HL-60 (cell line): ENCODE measurements at regions not wholly inside any gene's neighbourhood (a gene's known extent, or its start where the extent isn't known, plus 50 kb on each side); places are given as distances from the start of the nearest gene placed in this dataset.

Experiments used
- CTCF ChIP-seq: IDR thresholded peaks from one replicate; pipeline ENCODE4 v1.5.1; 2011; ENCODE audit warnings: low read length, control low read depth, inconsistent platforms; ENCODE audit not compliant: insufficient read depth
- POLR2AphosphoS5 ChIP-seq: IDR thresholded peaks from 2 replicates; pipeline ENCODE4 v1.6.1; 2012; ENCODE audit warnings: low read depth
- TF ChIP-seq, protein P1 (sequence below): IDR thresholded peaks from 2 replicates; pipeline ENCODE4 v1.6.1; 2012; ENCODE audit warnings: low read depth; ENCODE audit not compliant: insufficient replicate concordance

DNA sequence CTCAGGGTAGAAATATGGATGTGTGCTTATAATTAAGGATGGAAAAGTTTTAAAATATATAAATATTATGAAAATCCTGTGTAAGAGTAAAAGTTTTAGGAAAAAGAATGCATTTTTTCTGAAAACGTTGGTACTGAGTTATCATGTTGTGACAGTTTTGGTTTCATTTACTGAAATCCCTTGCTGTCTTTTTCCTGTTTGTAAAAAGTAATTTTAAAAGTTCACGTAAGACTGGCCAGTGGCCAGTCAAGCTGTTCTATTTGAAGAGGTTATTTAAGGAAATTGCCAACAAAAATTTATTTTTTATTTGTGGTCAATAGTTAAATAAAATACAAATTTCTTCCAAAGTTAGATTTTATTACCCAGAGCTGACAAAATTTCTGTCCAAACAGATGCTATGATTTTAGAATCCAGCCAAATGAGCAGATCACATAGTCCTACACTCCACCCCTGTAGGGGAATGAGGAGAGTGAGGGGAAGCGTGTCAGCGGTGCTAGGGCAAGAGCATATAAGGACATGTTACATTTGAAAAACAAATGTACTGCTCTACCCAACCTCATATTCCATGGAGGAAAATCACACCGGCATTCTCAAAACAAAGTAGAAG is 297.8 kb upstream of the TFPI start:
- TF ChIP-seq CTCF (no peak), POLR2AphosphoS5 (no peak)
- TF ChIP-seq, protein P1, sequence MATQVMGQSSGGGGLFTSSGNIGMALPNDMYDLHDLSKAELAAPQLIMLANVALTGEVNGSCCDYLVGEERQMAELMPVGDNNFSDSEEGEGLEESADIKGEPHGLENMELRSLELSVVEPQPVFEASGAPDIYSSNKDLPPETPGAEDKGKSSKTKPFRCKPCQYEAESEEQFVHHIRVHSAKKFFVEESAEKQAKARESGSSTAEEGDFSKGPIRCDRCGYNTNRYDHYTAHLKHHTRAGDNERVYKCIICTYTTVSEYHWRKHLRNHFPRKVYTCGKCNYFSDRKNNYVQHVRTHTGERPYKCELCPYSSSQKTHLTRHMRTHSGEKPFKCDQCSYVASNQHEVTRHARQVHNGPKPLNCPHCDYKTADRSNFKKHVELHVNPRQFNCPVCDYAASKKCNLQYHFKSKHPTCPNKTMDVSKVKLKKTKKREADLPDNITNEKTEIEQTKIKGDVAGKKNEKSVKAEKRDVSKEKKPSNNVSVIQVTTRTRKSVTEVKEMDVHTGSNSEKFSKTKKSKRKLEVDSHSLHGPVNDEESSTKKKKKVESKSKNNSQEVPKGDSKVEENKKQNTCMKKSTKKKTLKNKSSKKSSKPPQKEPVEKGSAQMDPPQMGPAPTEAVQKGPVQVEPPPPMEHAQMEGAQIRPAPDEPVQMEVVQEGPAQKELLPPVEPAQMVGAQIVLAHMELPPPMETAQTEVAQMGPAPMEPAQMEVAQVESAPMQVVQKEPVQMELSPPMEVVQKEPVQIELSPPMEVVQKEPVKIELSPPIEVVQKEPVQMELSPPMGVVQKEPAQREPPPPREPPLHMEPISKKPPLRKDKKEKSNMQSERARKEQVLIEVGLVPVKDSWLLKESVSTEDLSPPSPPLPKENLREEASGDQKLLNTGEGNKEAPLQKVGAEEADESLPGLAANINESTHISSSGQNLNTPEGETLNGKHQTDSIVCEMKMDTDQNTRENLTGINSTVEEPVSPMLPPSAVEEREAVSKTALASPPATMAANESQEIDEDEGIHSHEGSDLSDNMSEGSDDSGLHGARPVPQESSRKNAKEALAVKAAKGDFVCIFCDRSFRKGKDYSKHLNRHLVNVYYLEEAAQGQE: no peak
